H9 (cell line): ENCODE measurements at regions not wholly inside any gene's neighbourhood (a gene's known extent, or its start where the extent isn't known, plus 50 kb on each side); places are given as distances from the start of the nearest gene placed in this dataset.

Source experiments
- DNase-seq: peaks from one replicate; pipeline ENCODE4 v3.0.0-alpha.2; 2017
- H2AFZ ChIP-seq: one replicate; pipeline ENCODE4 v1.6.1; 2013; ENCODE audit warnings: mild to moderate bottlenecking, low read length, control low read depth, moderate library complexity
- H2AK5ac ChIP-seq: 2 replicates; pipeline ENCODE4 v1.6.1; 2013; ENCODE audit warnings: low read length, control low read depth, mixed read lengths; ENCODE audit not compliant: insufficient read length
- H2BK120ac ChIP-seq: one replicate; pipeline ENCODE4 v1.6.1; 2013; ENCODE audit warnings: low read depth, mild to moderate bottlenecking, low read length, control low read depth, inconsistent platforms; ENCODE audit not compliant: poor library complexity, severe bottlenecking
- H2BK12ac ChIP-seq: 2 replicates; pipeline ENCODE4 v1.6.1; 2013; ENCODE audit warnings: low read length, control low read depth, mixed read lengths, low read depth; ENCODE audit not compliant: insufficient read length
- H2BK15ac ChIP-seq: 2 replicates; pipeline ENCODE4 v1.6.1; 2013; ENCODE audit warnings: low read depth, low read length, control low read depth
- H2BK20ac ChIP-seq: one replicate; pipeline ENCODE4 v1.6.1; 2013; ENCODE audit warnings: low read depth, mild to moderate bottlenecking, low read length, control low read depth, inconsistent platforms; ENCODE audit not compliant: poor library complexity, severe bottlenecking
- H2BK5ac ChIP-seq: 2 replicates; pipeline ENCODE4 v1.6.1; 2013; ENCODE audit warnings: low read length, control low read depth, mixed read lengths; ENCODE audit not compliant: insufficient read length
- H3K14ac ChIP-seq: 2 replicates; pipeline ENCODE4 v1.6.1; 2013; ENCODE audit warnings: low read length, control low read depth; ENCODE audit not compliant: insufficient read depth
- H3K18ac ChIP-seq: 2 replicates; pipeline ENCODE4 v1.6.1; 2013; ENCODE audit warnings: low read depth, mild to moderate bottlenecking, mixed read lengths, low read length, control low read depth; ENCODE audit not compliant: insufficient read length
- H3K23ac ChIP-seq: 2 replicates; pipeline ENCODE4 v1.6.1; 2013; ENCODE audit warnings: low read length, control low read depth, mixed read lengths, low read depth; ENCODE audit not compliant: insufficient read length
- H3K23me2 ChIP-seq: 2 replicates; pipeline ENCODE4 v1.6.1; 2013; ENCODE audit warnings: low read depth, mild to moderate bottlenecking, mixed read lengths, low read length, control low read depth; ENCODE audit not compliant: insufficient read length, poor library complexity, severe bottlenecking
- H3K27ac ChIP-seq: 2 replicates; pipeline ENCODE4 v1.5.1; 2013; ENCODE audit warnings: low read length, control low read depth, mixed read lengths, low read depth; ENCODE audit not compliant: insufficient read length
- H3K27me3 ChIP-seq: 2 replicates; pipeline ENCODE4 v1.6.1; 2013; ENCODE audit warnings: low read length, control low read depth, inconsistent platforms; ENCODE audit not compliant: insufficient read depth
- H3K4ac ChIP-seq: 2 replicates; pipeline ENCODE4 v1.6.1; 2013; ENCODE audit warnings: low read depth, mild to moderate bottlenecking, control low read depth, inconsistent platforms, low read length, moderate library complexity
- H3K4me1 ChIP-seq: 2 replicates; pipeline ENCODE4 v1.6.1; 2013; ENCODE audit warnings: low read length, control low read depth, inconsistent platforms; ENCODE audit not compliant: insufficient read depth
- H3K4me2 ChIP-seq: 2 replicates; pipeline ENCODE4 v1.6.1; 2013; ENCODE audit warnings: low read length, control low read depth, mixed read lengths; ENCODE audit not compliant: insufficient read length, insufficient read depth
- H3K56ac ChIP-seq: 2 replicates; pipeline ENCODE4 v1.6.1; 2013; ENCODE audit warnings: low read depth, mild to moderate bottlenecking, mixed read lengths, low read length, control low read depth; ENCODE audit not compliant: insufficient read length
- H3K79me1 ChIP-seq: 2 replicates; pipeline ENCODE4 v1.6.1; 2013; ENCODE audit warnings: low read depth, mild to moderate bottlenecking, moderate library complexity, low read length, control low read depth, inconsistent platforms; ENCODE audit not compliant: insufficient read depth, poor library complexity, severe bottlenecking
- H3K79me2 ChIP-seq: 2 replicates; pipeline ENCODE4 v1.6.1; 2013; ENCODE audit warnings: low read length, control low read depth, inconsistent platforms; ENCODE audit not compliant: insufficient read depth
- H3K9ac ChIP-seq: 2 replicates; pipeline ENCODE4 v1.6.1; 2013; ENCODE audit warnings: low read length, control low read depth, mixed read lengths; ENCODE audit not compliant: insufficient read length; ENCODE audit errors: extremely low read depth
- H3K9me3 ChIP-seq: one replicate; pipeline ENCODE4 v1.6.1; 2013; ENCODE audit warnings: low read depth, low read length, inconsistent platforms; ENCODE audit not compliant: control insufficient read depth
- H3T11ph ChIP-seq: one replicate; pipeline ENCODE4 v1.6.1; 2013; ENCODE audit warnings: mild to moderate bottlenecking, low read length, control low read depth, inconsistent platforms
- H4K20me1 ChIP-seq: one replicate; pipeline ENCODE4 v1.6.1; 2013; ENCODE audit not compliant: control insufficient read depth, insufficient read length, insufficient read depth
- H4K5ac ChIP-seq: 2 replicates; pipeline ENCODE4 v1.6.1; 2013; ENCODE audit warnings: low read depth, mild to moderate bottlenecking, mixed read lengths, low read length, control low read depth; ENCODE audit not compliant: insufficient read length
- H4K8ac ChIP-seq: replicated peaks from 2 replicates; pipeline ENCODE4 v1.6.1; 2013; ENCODE audit warnings: low read length, control low read depth, mixed read lengths, low read depth; ENCODE audit not compliant: insufficient read length
- H4K91ac ChIP-seq: 2 replicates; pipeline ENCODE4 v1.6.1; 2013; ENCODE audit warnings: low read depth, mild to moderate bottlenecking, moderate library complexity, mixed read lengths, low read length, control low read depth; ENCODE audit not compliant: insufficient read length
- H3K27ac Mint-ChIP-seq, 3 experiments: 2 replicates in 2 of 3; 3 replicates in 1 of 3; pipeline ENCODE4 v1.8.0; 2020 to 2021; ENCODE audit warnings: mixed read lengths in 3 of 3, mild to moderate bottlenecking in 1 of 3, moderate library complexity in 1 of 3
- H3K27me3 Mint-ChIP-seq: 2 replicates; pipeline ENCODE4 v1.8.0; 2021; ENCODE audit warnings: low read depth, mild to moderate bottlenecking, moderate library complexity, mixed read lengths
- H3K36me3 Mint-ChIP-seq, 3 experiments: 2 replicates in 2 of 3; 3 replicates in 1 of 3; pipeline ENCODE4 v1.8.0; 2020 to 2021; ENCODE audit warnings: low read depth in 3 of 3, mixed read lengths in 3 of 3; ENCODE audit not compliant: insufficient read depth in 1 of 3
- H3K4me1 Mint-ChIP-seq, 2 experiments: 2 replicates each; pipeline ENCODE4 v1.8.0; 2020; ENCODE audit warnings: mixed read lengths in 2 of 2
- H3K4me3 Mint-ChIP-seq, 2 experiments: 2 replicates in 1 of 2; 3 replicates in 1 of 2; pipeline ENCODE4 v1.8.0; 2020 to 2021; ENCODE audit warnings: mild to moderate bottlenecking in 2 of 2, mixed read lengths in 2 of 2, moderate library complexity in 1 of 2
- H3K9me3 Mint-ChIP-seq, 2 experiments: 2 replicates in 1 of 2; 3 replicates in 1 of 2; pipeline ENCODE4 v1.8.0; 2020; ENCODE audit warnings: mild to moderate bottlenecking in 2 of 2, mixed read lengths in 2 of 2, moderate library complexity in 1 of 2
- WGBS: extraction: QIAGEN DNeasy Blood & Tissue Kit; methylation state at CpG from one replicate; pipeline ENCODE4 v1.1.7; 2013; ENCODE audit warnings: missing lambda C conversion rate, low lambda C conversion rate, mixed read lengths; ENCODE audit not compliant: insufficient read length; ENCODE audit errors: extremely low coverage; 5-methylcytosine and 5-hydroxymethylcytosine counted together
- TF ChIP-seq, protein P1 (sequence below): fragments of 200-600 bp; sonication (generic); conservative IDR thresholded peaks from 3 replicates; pipeline ENCODE4 v1.8.0; 2021; ENCODE audit warnings: antibody characterized with exemption, mild to moderate bottlenecking

GRCh38 chr3:132974097-132974496 lies 64.1 kb upstream of the TMEM108 start:
- H3K27me3 Mint-ChIP-seq, result no peaks in the 10 kb centered on the region; the same call in 1 of the 2 replicates
- no peaks in the 10 kb centered on the region for H3K27me3 ChIP-seq
- H4K20me1 ChIP-seq, result no peaks in the 10 kb centered on the region
- DNase-seq, result no peak
- no peak overlapping the region for H2BK15ac ChIP-seq
- no peak overlapping the region for H2BK120ac ChIP-seq
- H3K23me2 ChIP-seq, result no peaks in the 10 kb centered on the region
- no peak overlapping the region for H3K4me2 ChIP-seq
- H3K18ac ChIP-seq, result no peak overlapping the region
- no CpG with 5 or more reads among the region's 7 CpGs for WGBS
- H3K36me3 Mint-ChIP-seq, result no peaks in the 10 kb centered on the region
- no peaks in the 10 kb centered on the region for H3K79me2 ChIP-seq
- no peak overlapping the region for H3K23ac ChIP-seq
- H2AFZ ChIP-seq, result no peak overlapping the region
- peak overlapping the region in 1 of 3 experiments; percentile 72; a peak in 1 of 7 replicates for H3K27ac Mint-ChIP-seq
- H3K4ac ChIP-seq, result no peak overlapping the region
- no peak overlapping the region for H4K5ac ChIP-seq
- H3K4me1 ChIP-seq, result no peaks in the 10 kb centered on the region
- H3T11ph ChIP-seq, result no peak overlapping the region
- no peak overlapping the region for H3K27ac ChIP-seq
- peaks cover 0 to 4% of the 10 kb centered on the region in 2 experiments; a peak in 1 of 5 replicates for H3K9me3 Mint-ChIP-seq
- H2AK5ac ChIP-seq, result no peak overlapping the region
- TF ChIP-seq, protein P1, sequence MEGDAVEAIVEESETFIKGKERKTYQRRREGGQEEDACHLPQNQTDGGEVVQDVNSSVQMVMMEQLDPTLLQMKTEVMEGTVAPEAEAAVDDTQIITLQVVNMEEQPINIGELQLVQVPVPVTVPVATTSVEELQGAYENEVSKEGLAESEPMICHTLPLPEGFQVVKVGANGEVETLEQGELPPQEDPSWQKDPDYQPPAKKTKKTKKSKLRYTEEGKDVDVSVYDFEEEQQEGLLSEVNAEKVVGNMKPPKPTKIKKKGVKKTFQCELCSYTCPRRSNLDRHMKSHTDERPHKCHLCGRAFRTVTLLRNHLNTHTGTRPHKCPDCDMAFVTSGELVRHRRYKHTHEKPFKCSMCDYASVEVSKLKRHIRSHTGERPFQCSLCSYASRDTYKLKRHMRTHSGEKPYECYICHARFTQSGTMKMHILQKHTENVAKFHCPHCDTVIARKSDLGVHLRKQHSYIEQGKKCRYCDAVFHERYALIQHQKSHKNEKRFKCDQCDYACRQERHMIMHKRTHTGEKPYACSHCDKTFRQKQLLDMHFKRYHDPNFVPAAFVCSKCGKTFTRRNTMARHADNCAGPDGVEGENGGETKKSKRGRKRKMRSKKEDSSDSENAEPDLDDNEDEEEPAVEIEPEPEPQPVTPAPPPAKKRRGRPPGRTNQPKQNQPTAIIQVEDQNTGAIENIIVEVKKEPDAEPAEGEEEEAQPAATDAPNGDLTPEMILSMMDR, result no peak
- no peaks in the 10 kb centered on the region for H3K4me1 Mint-ChIP-seq
- no peak overlapping the region for H2BK12ac ChIP-seq
- H3K9me3 ChIP-seq, result no peaks in the 10 kb centered on the region
- no peak overlapping the region for H3K9ac ChIP-seq
- no peak overlapping the region for H3K4me3 Mint-ChIP-seq
- H4K91ac ChIP-seq, result no peak overlapping the region
- H3K79me1 ChIP-seq, result no peaks in the 10 kb centered on the region
- H3K14ac ChIP-seq, result no peak overlapping the region
- no peak overlapping the region for H2BK5ac ChIP-seq
- no peak overlapping the region for H3K56ac ChIP-seq
- H2BK20ac ChIP-seq, result no peak overlapping the region
- no peak overlapping the region for H4K8ac ChIP-seq
